HG02870 (cell line): ENCODE measurements at regions not wholly inside any gene's neighbourhood (a gene's known extent, or its start where the extent isn't known, plus 50 kb on each side); places are given as distances from the start of the nearest gene placed in this dataset.
"Not testable (repeated sequence)": the region's sequence is repeated elsewhere in the genome, so short reads cannot be mapped to it uniquely, and the experiment has no call there.

Experiments
- ATAC-seq: cut with Tn5 transposase; IDR thresholded peaks from one replicate; pipeline ENCODE4 v1.9.1; 2021; ENCODE audit warnings: mild to moderate bottlenecking, moderate library complexity; ENCODE audit not compliant: unreplicated experiment

GRCh38 chr7:106526617-106527016, 134.3 kb downstream of the CCDC71L start:
- ATAC-seq: not testable (repeated sequence)

DNA sequence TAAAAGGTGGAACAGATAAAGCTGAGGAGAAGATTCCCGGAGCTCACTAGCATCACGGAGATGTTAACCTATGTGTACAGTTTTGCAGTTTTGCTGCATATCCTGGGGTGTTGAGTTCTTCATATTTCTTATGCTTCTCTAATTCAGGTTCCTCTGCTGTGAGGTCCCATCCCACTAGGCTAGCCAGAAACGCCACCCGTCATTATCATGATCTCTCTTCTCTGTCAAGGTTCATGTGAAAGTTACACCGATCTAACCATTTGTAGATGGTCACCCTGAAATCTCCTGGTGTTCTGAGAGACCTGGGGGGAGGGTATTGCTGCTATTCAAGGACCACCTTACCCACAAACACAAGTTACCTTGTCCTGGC, 136.3 kb downstream of the CCDC71L start:
- no peak for ATAC-seq

GRCh38 chr7:106523482-106523881, 137.5 kb downstream of the CCDC71L start:
- ATAC-seq: no peak

DNA sequence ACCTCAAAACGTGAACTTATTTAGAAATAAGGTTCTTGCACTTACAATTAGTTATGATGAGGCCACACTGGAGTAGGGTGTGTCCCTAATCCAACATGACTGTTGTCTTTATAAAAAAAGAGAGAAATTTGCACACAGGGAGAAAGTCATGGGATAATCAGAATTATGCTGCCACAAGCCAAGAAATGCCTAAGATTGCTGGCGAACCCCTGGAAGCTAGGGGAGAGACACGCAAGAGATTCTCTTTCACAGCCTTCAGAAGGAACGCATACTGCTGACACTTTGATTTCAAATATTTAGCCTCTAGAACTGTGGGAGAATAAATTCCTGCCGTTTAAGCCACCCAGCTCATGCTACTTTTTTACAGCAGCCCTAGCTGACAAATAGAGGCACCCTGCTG, 138.3 kb downstream of the CCDC71L start:
- no peak for ATAC-seq

DNA sequence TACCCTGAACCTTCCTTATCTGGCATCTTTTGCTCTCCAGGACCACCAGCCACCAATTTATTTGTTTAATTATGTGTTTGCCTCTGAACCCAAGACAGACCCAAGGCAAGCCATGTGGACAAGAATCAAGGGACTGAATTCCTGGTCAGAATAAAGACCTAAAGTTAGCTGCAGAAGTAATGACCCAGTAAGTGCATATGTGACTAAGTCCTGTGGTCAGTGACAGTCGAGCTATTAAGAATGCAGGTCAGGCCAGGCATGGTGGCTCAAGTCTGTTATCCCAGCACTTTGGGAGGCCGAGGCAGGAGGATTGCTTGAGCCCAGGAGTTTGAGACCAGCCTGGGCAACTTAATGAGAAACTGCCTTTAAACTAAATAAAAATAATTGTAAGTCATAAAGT, 139.4 kb downstream of the CCDC71L start:
- ATAC-seq: no peak

DNA sequence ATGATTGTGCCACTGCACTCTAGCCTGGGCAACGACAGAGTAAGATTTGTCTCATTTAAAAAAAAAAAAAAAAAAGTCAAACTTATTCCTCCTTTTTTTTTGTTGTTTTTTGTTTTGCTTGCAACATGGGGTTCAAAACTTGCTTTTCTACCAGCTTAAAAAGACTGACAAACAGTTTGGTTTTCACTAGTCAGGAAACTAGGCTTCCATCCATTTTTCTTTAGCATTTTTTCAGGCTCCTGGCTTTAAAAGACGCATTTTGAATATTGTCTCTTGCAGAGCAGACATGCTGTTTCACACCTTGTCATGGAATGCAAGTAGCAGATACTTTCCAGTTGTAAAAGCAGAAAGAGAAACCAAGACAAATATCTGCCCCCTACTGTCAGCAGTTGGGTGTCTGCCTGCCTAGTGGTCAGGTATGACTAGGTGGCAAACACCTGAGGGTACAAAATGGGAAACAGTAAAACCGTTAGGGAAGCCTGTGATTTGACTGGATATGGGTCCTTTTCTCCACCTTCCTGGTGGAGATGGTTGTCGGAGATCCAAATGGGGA, 139.9 kb downstream of the CCDC71L start:
- ATAC-seq: no peak

GRCh38 chr7:106518967-106519366, 142.0 kb downstream of the CCDC71L start:
- no peak for ATAC-seq

GRCh38 chr7:106518239-106518638, 142.7 kb downstream of the CCDC71L start:
- ATAC-seq: no peak

DNA sequence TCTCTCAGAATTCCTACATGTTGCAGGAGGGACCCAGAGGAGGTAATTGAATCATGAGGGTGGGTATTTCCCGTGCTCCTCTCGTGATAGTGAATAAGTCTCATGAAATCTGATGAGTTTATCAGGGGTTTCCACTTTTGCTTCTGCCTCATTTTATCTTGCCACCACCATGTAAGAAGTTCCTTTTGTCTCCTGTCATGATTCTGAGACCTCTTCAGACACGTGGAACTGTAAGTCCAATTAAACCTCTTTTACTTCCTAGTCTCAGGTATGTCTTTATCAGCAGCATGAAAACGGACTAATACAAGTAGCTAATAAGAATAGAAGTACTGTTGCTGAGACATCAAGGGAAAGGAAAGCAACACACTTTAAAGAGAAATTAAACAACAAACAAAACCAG, 143.4 kb downstream of the CCDC71L start:
- ATAC-seq: no peak

DNA sequence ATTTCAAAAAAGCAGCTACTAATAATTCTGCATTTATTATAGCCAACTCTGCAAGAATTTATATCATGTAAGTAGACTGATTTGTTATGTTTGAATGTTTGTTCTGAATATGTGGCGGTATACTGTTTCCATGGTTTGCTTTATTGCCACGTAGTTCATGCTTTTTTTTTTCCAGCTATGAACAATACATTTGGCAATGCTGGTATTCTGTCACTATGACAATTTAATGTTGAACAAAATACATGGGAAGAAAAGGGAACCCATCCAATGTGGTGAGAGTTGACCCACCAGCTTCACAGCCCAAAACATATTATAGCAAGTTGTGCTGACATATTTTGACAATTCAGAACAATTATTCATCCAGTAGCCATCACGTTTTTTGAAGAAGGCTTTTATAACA, 145.6 kb downstream of the CCDC71L start:
- ATAC-seq: no peak

- ATAC-seq: no peak
These were observed 146.1 kb downstream of the CCDC71L start for GRCh38 chr7:106514881-106515280.

DNA sequence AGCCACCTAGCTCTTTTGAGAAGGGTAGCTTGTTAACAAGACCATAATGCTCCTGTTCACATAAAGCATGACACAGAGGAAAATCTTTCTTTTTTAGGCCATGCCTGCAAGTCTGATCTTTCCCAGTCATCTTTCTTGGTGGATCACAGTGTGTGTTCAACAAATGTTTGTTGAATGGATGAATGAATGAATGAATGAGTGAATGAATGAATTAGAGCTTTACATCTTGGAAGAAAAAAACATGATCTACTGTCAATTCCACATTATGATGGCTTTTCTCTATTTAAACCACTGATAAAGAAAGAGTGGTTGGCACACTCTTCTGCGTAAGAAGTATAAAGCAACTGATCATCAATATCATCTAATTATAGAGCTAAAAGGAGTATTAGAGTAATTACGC, 148.7 kb downstream of the CCDC71L start:
- ATAC-seq: no peak

GRCh38 chr7:106504645-106505044, 156.3 kb downstream of the CCDC71L start:
- no peak for ATAC-seq

- ATAC-seq: no peak
These were observed 156.8 kb downstream of the CCDC71L start for GRCh38 chr7:106504207-106504606.

- no peak for ATAC-seq
These were observed 157.3 kb downstream of the CCDC71L start for GRCh38 chr7:106503626-106504025.

DNA sequence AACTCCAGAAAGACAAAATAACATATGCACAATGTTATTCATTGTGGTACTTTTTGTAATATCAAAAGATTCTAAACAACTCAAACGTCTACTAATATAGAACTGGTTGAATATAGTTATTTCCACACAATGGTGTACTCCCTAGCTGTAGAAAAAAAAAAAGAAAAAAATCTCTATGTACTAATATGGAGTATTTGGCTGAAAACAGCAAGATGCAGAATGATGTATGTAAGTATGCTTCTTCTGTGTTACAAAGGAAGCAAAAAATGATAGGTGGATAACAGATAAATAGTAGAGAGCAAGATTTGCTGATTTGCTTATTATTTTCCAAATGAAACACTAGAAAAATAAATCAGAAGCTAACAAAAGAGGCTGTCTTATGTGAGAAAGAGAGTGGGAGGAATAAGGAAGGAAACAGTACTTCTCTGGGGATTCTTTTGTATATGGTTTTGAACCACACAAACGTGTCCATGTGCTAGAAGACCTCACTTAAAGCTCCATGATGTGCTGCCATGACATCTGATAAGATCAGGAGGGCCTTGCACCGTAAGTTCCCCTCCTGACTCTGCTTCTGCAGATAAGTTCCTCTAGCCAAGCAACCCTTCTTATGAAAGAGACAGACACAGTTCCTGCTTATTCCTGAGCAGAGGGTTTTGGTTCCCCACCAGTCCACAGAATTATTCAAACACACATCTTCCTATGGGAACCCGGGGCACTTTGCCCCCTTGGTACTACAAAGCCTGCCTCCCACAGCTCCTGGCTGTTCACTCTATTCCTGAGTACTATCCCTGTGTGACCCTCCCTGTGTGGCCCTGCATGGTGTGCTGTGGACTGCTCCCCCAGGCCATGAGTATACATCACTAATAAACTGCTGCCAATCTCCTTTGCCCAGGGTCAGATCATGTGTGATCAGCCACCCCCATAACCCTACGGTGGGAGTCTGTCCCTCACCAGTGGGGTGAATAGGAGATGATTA, 159.1 kb downstream of the CCDC71L start:
- ATAC-seq: no peak

DNA sequence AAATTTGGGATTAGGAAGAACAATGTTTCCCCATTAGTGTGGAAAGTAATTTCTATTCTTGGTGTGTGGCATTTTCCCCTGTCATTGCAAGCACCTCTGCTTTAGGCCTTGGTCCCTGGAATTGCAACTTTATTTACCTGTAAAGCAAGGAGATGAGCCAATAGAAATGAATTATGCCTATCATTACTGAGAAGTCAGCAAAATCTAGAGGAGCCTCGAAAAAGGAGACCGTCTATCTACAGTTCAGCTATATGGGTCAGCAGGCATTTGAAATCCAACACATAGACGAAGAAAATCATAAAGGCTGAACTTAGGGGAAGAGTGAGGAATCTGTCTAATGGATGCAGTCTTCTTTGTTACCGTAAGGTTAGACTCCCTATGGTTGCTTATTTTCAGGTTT, 161.1 kb downstream of the CCDC71L start:
- no peak for ATAC-seq

GRCh38 chr7:106498005-106498404, 163.0 kb downstream of the CCDC71L start:
- not testable (repeated sequence) for ATAC-seq

GRCh38 chr7:106493041-106493731, 167.8 kb downstream of the CCDC71L start:
- no peak for ATAC-seq

GRCh38 chr7:106488465-106488864, 172.5 kb downstream of the CCDC71L start:
- ATAC-seq: no peak

- ATAC-seq: no peak
These were observed 173.1 kb downstream of the CCDC71L start for GRCh38 chr7:106487892-106488291.

GRCh38 chr7:106486331-106486730, 174.6 kb downstream of the CCDC71L start:
- ATAC-seq: no peak
